ENCODE measurements at regions not wholly inside any gene's neighbourhood (a gene's known extent, or its start where the extent isn't known, plus 50 kb on each side); places are given as distances from the start of the nearest gene placed in this dataset.

- no peak for TF ChIP-seq CTCF (IDR thresholded peaks at IDR 0.05; ENCODE audit: control insufficient read depth, insufficient read depth, low read depth, low read length, missing control alignments)
- H3K4me3 ChIP-seq (ENCODE audit: control insufficient read depth, low read depth, low read length), result no peak overlapping the region
- no peak for DNase-seq (ENCODE audit: low read depth)
Observed at GRCh38 chr11:29124470-29124869, 892.4 kb downstream of the KCNA4 start.

GRCh38 chr11:29119707-29120618, 896.9 kb downstream of the KCNA4 start:
- peak overlapping the region; percentile 23 for H3K4me3 ChIP-seq (ENCODE audit: control insufficient read depth, low read depth, low read length)
- DNase-seq (ENCODE audit: low read depth), result peak; percentile 82

GRCh38 chr11:29119116-29119515, 897.7 kb downstream of the KCNA4 start:
- TF ChIP-seq CTCF (IDR thresholded peaks at IDR 0.05; ENCODE audit: control insufficient read depth, insufficient read depth, low read depth, low read length, missing control alignments), result no peak
- DNase-seq (ENCODE audit: low read depth), result peak; percentile 17
- H3K4me3 ChIP-seq (ENCODE audit: control insufficient read depth, low read depth, low read length), result no peak overlapping the region

More at GRCh38 chr11:29119707-29120618, 896.9 kb downstream of the KCNA4 start:
- no peak for TF ChIP-seq CTCF (IDR thresholded peaks at IDR 0.05; ENCODE audit: control insufficient read depth, insufficient read depth, low read depth, low read length, missing control alignments)

GRCh38 chr11:29100967-29101366, 915.9 kb downstream of the KCNA4 start:
- no peak overlapping the region for H3K4me3 ChIP-seq (ENCODE audit: control insufficient read depth, low read depth, low read length)
- no peak for DNase-seq (ENCODE audit: low read depth)
- no peak for TF ChIP-seq CTCF (IDR thresholded peaks at IDR 0.05; ENCODE audit: control insufficient read depth, insufficient read depth, low read depth, low read length, missing control alignments)

GRCh38 chr11:29095821-29096220, 921.0 kb downstream of the KCNA4 start:
- no peak for TF ChIP-seq CTCF (IDR thresholded peaks at IDR 0.05; ENCODE audit: control insufficient read depth, insufficient read depth, low read depth, low read length, missing control alignments)
- DNase-seq (ENCODE audit: low read depth), result no peak

GRCh38 chr11:29093416-29094120, 923.3 kb downstream of the KCNA4 start:
- TF ChIP-seq CTCF (IDR thresholded peaks at IDR 0.05; ENCODE audit: control insufficient read depth, insufficient read depth, low read depth, low read length, missing control alignments), result no peak
- no peak overlapping the region for H3K4me3 ChIP-seq (ENCODE audit: control insufficient read depth, low read depth, low read length)
- DNase-seq (ENCODE audit: low read depth), result peak; percentile 35

More at GRCh38 chr11:29095821-29096220, 921.0 kb downstream of the KCNA4 start:
- H3K4me3 ChIP-seq (ENCODE audit: control insufficient read depth, low read depth, low read length), result no peak overlapping the region
